Stimulated activated CD4-positive, alpha-beta T cell treated with anti-CD3 and anti-CD28 coated beads, Interleukin-2, amount 100 ng/mL, for 24 hours (primary cell): ENCODE measurements at regions not wholly inside any gene's neighbourhood (a gene's known extent, or its start where the extent isn't known, plus 50 kb on each side); places are given as distances from the start of the nearest gene placed in this dataset.

Source experiments
- DNase-seq, 2 donors: peaks; one replicate each; pipeline ENCODE4 v3.0.0-alpha.2; 2020

DNA sequence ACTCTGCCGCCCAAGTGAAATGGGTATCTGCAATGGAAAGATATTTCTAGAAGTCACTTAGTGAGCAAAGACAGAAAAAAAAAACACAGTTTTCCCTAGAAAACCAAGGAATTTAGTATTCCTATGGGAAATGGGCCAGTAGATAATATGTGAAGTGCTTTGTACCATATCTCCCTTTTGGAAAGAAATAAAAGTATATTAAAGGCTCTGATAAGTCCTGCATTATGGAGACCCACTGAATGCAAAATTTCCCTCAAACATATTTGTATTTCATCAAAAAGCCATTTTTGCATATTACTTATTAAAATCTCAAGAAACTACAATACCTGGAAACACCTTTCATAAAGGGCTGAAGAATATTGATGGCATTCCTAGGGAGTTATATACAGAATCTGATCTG is 51.6 kb upstream of the DYNLRB2 start:
- DNase-seq, result no peak

DNA sequence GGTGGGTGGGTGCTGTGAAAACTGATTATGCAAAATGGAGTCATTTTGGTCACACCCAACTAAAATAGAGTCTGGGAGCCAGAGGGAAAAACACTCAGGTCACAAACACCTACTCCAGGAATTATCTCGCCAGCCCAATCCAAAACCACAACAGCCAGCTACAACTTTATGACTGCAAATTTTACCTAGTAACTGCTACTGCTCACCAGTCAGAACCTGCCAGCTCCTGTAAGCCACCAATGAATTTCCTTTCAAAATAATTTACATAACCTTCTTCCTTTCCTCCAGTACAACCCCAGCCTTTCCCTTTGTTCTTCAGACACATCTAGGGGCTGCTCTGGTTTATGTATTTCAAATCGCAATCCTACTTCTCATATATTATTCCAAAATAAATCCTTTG is 52.6 kb upstream of the DYNLRB2 start:
- no peak for DNase-seq

DNA sequence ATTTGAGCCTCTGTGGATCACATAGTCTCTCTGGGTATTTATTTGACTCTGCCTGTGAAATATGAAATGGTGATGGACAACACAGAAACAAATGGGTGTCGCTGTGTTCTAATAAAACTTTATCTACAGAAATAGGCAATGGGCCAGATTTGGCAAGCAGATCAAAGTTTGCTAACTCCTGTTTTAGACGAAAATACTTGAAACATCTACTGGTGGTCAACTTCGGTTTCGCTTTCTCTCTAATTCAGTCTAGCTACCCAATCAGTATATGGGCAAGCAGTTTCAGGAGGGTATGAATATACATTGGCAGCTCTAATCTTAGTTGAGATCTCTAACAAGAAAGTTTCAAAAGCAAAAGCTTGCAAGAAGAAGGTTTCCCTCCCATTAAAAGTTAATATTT is 60.1 kb upstream of the DYNLRB2 start:
- DNase-seq, result no peak

DNA sequence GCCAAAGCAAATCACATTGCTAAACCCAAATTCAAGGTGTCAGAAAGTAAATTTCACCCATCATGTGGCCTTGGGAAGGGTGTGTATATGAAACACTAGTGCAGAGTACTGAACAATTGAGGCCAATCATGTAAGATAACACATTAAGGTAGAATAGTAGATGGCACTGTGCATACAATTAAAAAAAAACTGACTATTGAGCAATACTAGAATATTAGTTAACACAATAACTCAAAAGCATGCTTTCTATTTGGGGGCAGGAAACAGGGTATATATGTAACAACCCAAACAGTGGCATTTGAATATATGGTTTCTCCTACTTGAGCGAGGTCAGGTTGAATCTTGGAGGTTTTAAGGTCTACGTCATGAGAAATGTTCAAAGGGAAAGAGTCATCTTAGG is 63.0 kb upstream of the DYNLRB2 start:
- no peak for DNase-seq

DNA sequence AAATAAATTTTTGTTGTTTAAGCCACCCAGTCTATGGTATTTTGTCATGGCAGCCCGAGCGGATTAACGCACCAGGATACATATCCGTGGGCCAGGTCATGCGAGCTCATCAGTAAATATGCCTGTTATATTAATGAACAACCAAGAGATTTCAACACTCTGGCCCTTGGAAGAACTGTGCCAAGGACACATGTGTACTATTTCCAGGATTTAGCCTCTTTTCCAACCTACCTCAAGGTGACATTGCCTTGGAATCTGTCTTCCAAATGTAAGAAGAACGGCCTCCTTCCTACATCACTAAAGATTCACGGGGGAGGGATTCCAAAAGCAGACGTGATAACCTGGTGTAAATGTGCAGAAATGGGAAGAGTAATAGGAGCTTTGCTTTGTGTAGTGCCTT is 72.8 kb upstream of the DYNLRB2 start:
- DNase-seq, result no peak

DNA sequence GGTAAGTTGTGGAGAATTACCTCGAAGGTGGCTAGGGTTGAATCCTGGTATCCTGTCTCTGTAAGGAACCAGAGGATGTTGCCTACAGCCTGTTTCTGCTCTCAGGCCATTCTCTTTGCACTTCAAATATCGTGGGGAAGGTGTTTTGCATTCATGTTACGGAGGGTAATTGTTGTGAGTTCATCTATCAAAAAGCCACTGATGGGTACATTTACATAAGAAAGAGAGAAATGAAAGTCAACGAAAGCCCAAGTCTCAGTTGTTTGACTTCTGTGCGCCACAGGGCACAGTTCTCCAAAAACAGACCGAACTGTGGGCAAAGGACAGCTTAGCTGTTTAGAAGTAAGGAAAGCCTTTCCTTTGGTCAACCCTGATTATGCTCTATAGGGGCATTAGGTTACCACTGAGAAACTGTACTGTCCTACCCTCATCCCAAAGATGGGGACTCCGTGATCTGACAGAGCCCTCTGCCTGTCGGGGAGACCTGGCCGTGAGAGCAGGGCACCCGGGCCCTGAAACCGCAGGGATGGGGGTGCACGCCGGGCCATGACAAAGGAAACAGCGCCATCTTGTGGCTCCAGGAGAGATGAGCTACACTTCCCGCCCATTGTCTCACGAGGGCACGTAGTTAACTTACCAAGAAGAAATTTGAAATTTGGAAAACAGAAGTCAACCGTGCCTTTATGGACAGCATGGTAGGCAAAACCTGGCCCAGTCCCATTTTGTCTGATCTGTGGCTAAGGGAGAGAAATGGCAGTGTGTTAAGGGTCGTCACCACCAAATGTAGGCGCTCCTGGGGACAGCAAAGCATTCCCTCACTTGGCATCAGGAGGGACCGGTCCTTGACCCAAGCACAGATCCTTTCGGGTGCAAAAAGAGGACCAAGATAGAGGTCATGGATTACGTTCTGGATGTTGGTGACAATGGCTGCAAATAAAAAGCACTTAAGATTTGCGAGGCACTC is 74.5 kb upstream of the DYNLRB2 start:
- peak; percentile 65 to 69 for DNase-seq

DNA sequence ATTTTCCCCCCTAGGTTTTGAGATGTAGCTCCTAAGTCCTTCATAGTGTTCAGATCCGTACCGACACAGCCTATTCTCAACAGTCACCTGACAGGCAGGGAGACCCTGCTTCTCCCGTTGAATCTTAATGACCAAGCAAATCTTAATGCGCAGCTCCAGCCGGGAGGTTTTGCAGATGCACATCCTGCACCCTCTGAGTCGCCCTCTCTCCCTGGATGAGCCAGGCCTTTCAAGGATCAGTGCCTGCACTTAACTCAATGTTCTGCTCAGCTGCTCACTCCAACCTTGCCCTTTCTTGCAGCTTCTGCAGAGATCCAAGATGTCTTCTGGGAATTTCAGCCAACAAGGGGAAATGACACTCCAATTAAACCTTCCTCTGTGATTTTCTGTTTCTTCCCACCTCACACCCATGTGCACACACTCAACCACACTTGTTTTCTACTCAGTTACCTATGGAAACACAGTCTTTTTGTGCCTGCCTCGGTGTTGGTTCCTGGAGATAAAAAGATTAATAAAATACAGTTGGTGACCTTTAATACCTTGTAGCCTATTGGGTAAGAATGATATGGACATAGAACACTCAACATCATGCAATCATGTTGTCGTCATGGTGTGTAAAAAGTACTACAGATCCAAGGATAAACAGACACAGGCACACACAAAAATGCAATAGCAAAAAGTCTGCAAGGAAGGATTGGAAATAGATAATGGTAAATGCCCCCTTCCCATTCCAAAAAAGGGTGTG is 76.9 kb upstream of the DYNLRB2 start:
- no peak for DNase-seq

DNA sequence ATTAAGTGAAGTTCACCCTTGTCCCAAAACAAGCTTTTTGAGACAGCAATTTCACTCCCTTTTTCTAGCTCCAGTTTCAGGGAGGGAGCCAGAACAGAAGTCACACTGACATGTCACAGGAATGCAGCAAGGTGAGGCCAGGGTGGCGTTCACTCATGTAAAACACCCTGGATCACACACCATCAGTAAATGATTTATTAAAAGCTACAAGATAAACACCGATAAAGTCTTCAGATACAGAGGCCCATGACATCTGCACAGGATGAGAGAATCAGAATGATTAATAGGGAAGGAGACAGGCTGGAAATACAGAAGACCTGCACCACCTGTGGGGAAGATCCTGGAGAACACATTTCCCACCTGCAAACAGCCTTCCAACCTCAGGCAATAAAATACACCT is 77.5 kb upstream of the DYNLRB2 start:
- no peak for DNase-seq

DNA sequence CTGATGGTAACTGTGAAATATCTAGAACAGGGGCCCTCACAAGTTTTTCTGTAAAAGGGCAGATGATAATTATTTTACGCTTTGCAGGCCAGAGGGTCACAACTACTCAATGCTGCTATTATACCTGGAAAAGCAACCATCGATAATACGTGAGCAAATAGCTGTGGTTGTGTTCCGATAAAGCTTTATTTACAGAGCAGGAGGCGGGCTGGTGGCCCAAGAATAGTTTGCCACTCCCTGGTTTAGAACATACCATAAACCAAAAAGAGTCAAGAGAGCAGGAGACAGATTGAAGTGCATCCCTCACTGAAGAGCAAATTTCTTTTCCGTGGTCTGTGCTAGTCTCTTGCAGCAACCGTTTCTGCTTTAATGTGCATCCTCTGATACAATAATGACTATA is 77.9 kb upstream of the DYNLRB2 start:
- DNase-seq, result no peak

DNA sequence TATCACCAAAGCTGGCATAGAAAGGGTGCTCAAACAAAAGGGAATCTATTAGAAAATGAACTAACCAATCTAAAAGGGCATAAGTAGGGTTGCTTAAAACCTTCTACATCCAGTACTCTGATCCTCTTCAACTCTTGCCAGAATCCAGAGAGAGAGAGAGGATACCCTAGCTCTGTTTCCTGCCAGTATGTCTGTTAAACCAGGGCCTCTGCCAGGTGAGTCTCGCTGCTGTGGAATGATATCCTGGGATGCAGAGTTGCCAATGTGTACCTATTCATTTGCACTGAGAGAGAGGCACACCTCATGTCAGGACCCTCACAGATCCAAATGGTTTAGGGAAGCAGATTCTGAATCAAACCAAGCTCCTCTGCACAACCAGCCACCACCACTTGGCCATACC is 79.8 kb upstream of the DYNLRB2 start:
- DNase-seq, result no peak

DNA sequence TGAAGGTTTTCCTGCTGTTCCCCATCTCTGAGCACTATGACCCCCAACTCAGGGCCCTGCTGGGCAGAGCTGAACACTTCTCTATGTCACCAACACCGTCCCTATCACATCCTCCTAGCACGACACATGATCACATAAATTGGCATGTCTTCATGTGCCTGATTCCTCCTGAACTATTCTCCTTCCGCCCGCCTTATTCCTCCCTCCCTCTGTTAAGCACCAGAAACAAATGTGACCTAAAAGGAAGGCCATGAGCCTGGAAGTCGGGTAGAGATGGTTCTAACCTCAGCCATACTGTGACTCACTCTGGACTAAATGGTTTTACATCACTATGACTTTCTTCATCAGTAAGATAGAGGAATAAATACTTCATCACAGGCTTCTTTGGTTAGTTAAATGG is 80.8 kb upstream of the DYNLRB2 start:
- no peak for DNase-seq

DNA sequence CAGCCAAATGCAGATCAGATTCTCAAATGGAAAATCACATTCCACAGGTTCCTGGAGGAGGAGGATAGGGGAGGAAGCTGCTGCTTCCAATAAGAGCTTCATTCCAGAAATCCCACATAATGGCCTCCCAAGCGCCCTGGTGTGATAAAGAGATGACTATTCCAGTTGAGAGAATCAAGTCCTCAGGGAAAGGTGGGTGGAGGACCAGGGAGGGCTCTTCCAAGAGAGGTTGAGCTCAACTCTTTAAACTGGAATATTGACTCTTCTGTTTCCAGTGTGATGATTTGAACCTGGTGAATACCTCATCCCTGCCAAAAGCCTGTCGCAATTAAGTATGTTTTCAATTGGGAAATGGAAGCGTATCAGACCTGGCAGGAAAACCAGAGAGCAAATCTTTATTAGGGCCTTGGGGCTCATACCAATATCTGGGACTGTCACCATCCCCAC is 81.4 kb upstream of the DYNLRB2 start:
- no peak for DNase-seq

DNA sequence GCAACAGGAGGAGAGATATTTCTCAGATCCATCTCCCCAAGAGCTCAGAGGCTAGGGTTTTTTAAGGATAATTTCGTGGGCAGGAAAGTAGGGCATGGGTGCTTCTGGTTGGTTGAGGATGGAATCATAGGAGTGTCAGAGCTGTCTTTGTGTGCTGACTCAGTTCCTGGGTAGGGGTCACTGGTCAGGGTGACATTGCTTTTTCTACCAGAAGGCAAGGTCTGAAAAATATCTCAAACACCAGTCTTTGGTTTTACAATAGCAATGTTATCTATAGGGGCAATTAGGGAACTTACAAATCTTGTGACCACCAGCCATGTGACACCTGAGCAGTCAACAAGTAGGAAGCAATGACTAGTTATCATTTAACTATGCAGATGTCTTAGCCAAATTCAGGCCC is 82.9 kb upstream of the DYNLRB2 start:
- no peak for DNase-seq

DNA sequence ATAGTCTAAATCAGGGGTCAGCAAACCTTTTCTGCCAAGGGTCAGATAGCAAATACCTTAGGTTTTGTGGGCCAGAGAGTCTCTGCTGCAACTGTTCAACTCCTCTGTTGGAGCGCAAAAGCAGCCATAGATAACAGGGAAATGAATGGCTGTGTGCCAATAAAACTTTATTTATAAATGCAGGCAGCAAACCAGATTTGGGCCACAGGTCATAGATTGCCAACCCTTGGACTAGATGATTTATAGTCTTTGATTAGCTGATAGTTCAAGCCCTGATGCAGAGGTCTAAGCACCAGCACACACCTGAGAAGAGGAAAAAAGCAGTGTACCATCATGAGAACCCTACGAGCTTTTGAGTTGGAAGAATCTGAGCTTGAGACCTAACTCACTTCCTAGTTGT is 86.0 kb upstream of the DYNLRB2 start:
- DNase-seq, result no peak

DNA sequence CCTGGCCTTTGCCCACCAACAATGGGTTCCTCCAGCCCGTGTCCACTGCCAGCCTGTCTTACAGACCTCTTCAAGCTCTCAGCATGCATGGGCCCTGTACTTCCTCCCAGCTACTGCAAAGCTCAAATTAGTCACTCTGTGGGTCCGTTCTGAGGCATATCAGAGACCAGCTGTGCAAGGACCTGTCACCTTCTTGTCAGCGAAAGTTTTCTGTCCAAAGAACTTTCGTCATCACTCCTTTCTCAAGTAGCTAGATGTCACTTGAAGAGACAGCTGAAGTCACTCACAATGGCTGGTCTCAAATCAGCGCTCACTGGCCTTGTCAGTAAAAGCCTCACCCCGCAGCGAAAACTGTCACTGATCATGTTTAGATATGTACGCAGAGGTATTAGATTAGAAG is 91.4 kb upstream of the DYNLRB2 start:
- DNase-seq, result no peak

DNA sequence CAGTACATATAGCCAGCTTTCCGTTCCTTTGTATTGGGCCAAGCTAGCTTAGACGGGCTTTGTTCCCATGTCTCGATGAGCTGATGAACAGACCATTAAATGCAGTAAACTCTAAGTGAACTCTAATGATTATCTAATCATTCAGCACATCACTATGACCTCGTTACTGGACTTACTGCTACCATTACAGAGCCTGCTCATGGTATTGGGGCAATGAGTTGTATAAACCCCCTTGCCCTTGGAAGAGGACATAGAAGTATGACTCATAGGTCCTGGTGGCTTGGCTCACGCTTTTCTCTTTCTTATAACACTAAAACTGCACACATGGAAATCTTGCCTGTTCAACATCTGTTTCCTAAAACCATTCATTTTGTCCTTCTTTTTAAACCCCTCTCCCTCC is 93.6 kb upstream of the DYNLRB2 start:
- no peak for DNase-seq

DNA sequence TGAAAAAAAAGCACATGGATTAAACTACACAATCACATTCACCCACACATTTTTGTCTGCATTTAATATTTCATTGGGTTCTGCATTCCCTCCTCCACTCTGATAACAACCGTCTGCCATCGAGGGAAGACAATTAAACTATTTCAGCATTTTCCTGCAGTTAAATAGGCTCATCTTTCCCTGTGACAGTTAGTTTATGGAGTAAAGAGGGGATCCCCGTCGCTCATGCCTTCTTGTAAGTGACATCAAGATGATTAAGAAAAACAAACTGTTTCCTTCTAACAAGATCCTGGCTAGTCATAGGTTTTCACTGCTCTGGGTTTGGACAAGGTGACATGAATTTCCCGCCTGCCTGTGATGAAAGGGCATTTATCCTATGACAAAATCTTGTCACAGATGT is 98.0 kb upstream of the DYNLRB2 start:
- DNase-seq, result no peak

DNA sequence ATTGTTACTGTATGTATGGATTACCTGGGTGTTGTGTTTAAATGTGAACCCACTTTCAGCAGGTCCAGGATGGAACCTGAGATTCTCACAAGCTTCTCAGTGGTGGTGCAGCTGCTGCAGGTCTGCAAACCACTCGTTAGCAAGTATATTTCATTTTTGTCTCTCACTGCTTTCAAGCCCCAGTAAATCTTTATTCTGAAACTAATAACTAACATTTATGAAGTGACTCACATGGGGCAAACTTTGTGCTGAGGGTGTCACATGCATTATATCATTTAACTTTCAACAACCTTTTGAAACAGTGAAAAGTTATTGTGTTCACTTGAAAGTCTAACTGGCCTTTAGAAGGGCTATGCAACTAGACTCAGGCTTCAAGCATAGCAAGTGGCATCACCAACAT is 98.9 kb upstream of the DYNLRB2 start:
- DNase-seq, result no peak

DNA sequence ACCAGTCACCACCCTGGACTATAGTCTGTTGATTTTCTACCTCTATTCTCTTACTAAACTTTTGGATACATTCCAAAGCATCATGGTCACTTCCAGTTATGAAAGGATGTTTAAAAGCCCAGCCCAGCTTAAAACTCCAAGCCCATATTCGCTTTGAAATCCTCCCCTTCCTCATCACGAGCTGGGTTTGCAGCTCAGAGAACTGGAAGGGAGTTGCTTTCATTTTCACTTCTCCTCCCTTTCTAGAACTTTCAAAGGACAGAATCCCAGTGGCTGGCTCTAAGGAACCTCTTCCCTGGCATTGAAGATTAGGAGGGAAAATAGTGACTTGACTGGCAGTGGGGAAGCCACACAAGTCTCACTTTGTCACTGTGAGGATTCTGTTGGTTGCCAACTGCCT is 100.1 kb upstream of the DYNLRB2 start:
- DNase-seq, result no peak

DNA sequence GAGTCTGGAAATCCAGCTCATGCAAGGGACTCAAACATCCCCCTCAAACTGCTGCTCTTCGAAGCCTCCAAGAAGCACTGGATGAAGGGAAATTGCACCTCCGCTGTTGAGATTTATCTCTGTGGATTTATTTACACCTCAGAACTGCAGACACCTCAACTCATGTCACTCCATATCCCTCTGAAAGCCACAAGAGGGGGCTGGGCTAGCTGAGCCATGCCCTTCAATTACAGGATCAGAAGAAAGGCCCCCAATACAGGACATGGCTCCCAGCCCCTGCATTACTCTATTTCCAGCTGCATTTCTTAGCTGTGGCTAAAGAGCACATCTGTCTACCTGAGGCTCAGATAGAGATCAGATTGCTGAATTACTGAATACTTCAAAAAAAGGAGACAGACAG is 103.1 kb upstream of the DYNLRB2 start:
- no peak for DNase-seq

DNA sequence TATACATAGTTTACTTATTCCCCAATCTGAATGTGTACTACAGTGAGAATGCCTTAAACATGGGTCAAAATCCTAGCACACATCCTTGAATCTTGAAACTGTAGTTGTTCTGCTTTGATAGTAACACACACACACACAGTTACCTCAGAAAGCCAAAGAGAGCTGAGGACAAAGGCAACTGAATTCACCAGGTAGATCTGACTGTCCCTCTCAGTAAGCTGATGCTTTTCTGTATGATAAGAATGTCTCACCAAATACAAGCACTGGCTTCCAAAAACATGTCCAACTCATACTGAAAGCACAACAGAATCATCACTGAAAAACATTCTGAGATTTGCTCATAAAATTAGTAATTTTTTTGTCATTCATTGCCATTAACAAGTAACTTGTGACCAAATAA is 104.3 kb upstream of the DYNLRB2 start:
- DNase-seq, result no peak

DNA sequence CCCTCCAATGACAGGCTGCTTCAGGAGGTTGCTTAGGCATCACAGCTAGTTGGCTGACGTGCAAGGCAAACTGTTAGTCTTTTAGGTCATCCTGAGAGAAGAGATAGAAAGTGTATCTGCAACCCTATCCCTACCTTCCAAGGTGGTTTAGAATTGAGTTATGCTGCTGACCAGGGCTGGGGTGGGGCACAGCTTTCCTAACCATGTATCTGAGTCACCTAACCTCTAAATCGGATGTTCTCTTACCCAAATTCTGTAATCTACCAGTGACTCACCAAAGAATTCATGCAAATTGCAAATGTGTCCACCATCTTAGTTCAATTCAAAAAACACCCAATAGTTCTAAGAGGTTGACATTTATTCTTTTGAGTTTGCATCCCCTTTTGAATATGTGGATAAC is 107.2 kb upstream of the DYNLRB2 start:
- DNase-seq, result no peak

DNA sequence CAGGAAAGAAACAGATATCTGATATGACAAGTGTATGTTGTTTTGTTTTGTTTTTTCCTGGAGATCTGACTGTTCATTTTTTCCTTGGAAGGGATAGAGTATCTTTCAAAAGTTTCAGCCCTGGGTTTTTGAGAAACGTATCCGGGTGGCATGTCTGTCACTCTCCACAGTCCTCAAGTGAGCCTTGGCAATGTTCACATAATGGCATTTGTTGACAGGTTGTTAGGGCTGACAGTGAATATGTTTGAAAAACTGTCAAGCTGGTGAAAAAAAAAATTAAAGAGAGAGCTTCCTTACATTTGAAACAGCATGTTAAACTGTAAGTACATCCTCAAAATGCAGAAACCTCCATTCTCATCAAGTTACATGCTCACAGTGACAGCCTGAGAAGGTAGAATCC is 113.0 kb upstream of the DYNLRB2 start:
- no peak for DNase-seq
